Neural cell (in vitro differentiated cells): ENCODE measurements at regions not wholly inside any gene's neighbourhood (a gene's known extent, or its start where the extent isn't known, plus 50 kb on each side); places are given as distances from the start of the nearest gene placed in this dataset.

ENCODE experiments used
- CTCF ChIP-seq: fragments of 450-650 bp; IDR thresholded peaks from 2 replicates; pipeline ENCODE4 v1.5.1; 2014; ENCODE audit warnings: antibody characterized with exemption, mild to moderate bottlenecking, moderate library complexity; ENCODE audit not compliant: poor library complexity, severe bottlenecking
- EZH2 ChIP-seq: fragments of 200-600, 300-800 bp; shearing (Covaris generic), sonication (generic); IDR thresholded peaks from 2 replicates; pipeline ENCODE4 v1.6.1; 2014; ENCODE audit warnings: antibody characterized with exemption, low read length, borderline replicate concordance, mild to moderate bottlenecking; ENCODE audit not compliant: insufficient read depth, poor library complexity, severe bottlenecking
- MXI1 ChIP-seq: fragments of 450-650 bp; conservative IDR thresholded peaks from 2 replicates; pipeline ENCODE4 v1.6.1; 2014; ENCODE audit warnings: antibody characterized with exemption, mild to moderate bottlenecking; ENCODE audit not compliant: poor library complexity, severe bottlenecking
- POLR2AphosphoS5 ChIP-seq: IDR thresholded peaks from 2 replicates; pipeline ENCODE4 v1.6.1; 2012
- RAD21 ChIP-seq: fragments of 450-650 bp; conservative IDR thresholded peaks from 2 replicates; pipeline ENCODE4 v1.6.1; 2014; ENCODE audit warnings: antibody characterized with exemption, mild to moderate bottlenecking, moderate library complexity
- REST ChIP-seq: IDR thresholded peaks from 2 replicates; pipeline ENCODE4 v1.6.1; 2012; ENCODE audit warnings: borderline replicate concordance
- SMC3 ChIP-seq: fragments of 450-650 bp; conservative IDR thresholded peaks from 2 replicates; pipeline ENCODE4 v1.6.1; 2014; ENCODE audit warnings: antibody characterized with exemption, mild to moderate bottlenecking, moderate library complexity; ENCODE audit not compliant: poor library complexity
- TAF1 ChIP-seq: IDR thresholded peaks from 2 replicates; pipeline ENCODE4 v1.6.1; 2012; ENCODE audit warnings: low read depth

GRCh38 chr4:32172086-32172485, 1451.9 kb downstream of the PCDH7 start:
- TF ChIP-seq CTCF (no peak), RAD21 (no peak), EZH2 (no peak), POLR2AphosphoS5 (no peak), REST (no peak), TAF1 (no peak), MXI1 (no peak), SMC3 (no peak)
